ENCODE measurements at regions not wholly inside any gene's neighbourhood (a gene's known extent, or its start where the extent isn't known, plus 50 kb on each side); places are given as distances from the start of the nearest gene placed in this dataset.
"Not testable (repeated sequence)": the region's sequence is repeated elsewhere in the genome, so short reads cannot be mapped to it uniquely, and the experiment has no call there.

DNA sequence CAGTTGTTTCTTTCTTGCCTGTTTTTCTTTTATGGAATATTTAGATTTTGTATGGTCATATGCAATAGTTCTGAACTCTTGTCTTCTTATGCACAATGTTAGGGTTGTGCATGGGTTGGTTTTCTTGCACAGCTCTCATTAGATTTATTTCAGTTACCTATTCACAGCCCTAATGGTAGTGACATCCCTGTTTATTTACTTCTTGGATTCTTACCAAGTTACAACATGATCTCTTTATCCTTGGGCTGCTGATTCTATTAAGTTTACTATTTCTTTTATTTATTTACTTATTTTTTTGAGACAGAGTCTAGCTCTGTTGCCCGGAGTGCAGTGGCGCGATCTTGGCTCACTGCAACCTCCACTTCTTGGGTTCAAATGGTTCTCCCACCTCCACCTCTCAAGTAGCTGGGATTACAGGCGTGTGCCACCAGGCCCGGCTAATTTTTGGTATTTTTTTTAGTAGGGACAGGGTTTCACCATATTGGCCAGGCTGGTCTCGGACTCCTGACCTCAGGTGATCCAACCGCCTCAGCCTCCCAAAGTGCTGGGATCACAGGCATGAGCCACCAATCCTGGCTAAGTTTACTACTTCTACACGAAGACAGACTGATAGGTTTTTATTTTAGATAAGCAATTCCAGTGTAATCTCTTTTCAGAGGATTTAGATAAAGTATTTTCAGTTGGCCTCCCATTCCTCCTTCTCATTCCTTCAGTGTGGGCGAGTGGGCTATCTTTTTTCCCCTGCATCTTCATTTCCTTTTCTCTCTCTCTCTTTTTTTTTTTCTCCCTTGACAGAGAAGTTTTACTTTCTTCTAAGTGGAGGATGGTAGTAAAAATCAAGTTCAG lies 395.1 kb upstream of the RGS6 start:
- DNase-seq = no peak

DNA sequence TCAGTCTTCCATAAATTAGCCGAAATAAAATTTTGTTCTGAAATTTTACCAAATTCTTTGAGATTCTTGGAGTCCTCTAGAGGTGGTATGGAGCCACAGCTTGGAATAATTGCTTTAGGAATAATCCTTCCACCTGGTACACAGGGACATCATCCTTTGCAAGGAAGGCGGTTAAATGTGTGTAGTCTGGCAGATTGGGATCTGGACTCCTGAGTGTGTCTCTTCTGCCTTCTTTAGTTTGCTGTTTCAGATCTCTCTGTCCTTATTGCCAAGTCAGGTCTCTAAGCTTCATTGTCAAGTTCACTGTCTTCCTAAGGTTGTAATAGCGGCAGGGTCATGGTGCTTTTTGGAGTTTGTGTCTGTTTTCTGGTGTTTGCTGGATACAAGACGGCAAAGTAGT lies 393.9 kb upstream of the RGS6 start:
- DNase-seq = no peak

DNA sequence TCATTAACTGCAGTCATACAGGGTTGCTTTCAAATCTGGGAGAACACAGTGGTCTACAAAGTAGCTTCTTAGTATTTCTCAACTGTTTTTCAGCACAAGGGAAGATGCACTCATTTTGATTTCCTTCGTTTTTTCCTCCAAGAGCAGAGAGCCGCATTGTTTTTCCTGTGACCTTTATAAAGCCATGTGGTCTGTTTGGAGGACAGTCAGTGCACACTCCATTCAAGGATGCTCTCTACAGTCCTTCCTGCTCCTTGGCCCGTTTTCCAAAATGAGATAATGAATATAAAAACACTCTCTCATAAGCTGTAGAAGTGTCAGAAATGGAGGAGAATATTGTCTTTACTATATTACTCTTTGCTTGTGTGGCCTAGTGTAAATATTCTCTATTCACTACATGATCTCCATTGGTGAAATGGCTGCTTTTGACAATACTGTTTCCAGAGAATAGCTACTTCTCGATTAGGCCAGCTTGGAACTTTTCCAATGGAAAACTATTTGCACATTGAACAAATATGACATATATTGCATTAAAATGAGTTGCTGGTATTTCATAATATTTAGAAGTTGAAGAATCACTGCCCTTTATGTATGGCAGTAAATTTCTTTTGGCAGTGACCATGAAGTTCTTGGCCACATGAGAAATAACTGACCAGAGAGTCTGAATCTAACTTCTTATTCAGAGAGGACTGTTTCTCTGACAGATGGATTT lies 393.1 kb upstream of the RGS6 start:
- peak; percentile 67 to 70 for DNase-seq

DNA sequence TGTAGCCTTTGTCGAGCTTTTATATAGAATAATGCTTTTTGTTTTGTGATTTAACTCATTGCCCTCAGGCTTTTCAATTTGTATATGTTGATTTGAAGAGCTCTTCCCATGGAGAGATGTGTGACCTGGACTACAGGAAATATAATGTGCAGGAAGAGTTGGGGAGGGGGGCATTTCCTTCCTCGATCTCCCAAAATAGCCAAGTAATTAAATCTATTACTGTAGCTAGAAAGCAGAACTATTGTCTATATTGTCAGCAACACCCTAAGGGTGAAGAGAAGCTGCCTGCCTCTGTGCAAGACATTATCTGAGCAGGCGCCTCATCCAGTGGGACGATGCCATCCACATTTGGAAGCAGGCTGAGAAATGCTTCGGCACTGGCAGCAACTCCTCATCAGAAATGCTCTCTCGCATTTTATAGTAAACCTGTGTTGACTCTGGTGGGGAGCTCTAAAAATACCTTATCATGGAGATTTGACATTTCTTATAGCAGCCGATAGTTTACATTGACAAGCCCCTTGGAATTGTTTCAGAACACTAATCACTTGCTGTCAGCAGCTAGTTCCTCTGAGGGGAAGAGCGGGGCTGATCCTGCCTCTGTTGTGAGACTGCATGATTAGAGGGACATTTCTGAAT lies 392.5 kb upstream of the RGS6 start:
- no peak for DNase-seq

DNA sequence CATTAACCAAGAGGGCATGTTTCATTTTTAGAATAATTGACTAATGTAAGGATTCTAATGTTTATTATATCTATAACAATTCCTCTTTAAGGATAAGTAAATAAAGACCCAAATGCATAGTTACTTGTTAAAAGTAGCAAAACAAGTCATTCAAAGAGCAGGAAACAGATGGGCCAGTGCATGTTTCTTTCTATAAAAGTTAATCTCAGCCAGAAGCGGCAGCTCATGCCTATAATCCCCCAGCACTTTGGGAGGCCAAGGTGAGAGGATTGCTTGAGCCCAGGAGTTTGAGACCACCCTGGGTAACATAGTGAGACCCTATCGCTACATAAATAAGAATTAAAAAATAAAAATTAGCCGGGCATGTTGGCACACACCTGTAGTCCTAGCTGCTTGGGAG lies 391.0 kb upstream of the RGS6 start:
- no peak for DNase-seq

DNA sequence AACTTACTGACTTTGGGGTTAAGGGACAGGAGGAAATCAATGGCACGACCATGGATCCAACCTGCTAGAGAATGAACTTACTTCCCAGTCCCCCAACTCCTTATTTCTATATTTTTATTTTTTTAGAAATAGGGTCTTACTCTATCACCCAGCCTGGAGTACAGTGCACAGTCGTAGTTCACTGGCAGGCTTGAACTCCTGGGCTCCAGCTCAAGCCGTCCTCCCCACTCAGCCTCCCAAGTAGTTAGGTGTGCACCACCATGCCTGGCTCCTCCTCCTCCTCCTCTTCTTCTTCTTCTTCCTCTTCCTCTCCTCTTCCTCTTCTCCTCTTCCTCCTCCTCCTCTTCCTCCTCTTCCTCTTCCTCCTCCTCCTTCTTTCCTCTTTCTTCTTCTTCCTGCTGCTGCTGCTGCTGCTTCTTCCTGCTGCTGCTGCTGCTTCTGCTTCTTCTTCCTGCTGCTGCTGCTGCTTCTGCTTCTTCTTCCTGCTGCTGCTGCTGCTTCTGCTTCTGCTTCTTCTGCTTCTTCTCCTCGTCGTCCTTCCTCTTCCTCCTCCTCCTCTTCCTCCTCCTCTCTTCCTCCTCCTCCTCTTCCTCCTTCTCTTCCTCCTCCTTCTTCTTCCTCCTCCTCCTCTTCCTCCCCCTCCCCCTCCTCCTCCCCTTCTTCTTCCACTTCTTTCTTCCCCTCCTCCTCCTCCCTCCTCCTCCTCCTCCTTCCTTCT lies 390.1 kb upstream of the RGS6 start:
- DNase-seq = no peak

DNA sequence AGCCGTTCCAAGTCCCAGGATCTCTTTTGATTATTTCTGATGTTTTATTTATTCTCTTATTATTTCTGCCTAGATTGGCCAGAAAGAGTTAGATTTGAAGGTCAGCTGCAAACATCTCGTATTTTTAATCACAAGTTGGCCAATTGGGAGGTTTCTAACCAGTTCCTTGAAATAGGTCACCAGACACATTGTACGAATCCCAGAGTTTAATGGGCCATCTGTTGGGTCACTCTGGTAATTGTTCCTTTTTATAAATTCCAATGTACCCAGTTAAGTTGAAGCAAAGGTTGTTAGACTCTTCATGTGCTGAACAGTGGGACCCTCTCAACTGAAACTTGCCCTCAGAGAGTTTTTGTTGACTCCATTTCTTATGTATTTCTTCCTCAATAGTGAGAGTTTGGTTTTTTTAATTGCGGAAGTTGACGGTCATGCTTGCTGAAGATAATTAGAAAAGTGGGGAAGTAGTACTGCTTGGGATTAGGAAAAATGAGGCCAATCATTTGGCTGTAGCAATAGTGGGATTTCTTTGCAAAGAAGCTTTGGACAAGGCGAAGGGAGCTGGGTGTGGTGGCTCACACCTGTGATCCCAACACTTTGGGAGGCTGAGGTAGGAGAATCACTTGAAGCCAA lies 382.7 kb upstream of the RGS6 start:
- DNase-seq = no peak

DNA sequence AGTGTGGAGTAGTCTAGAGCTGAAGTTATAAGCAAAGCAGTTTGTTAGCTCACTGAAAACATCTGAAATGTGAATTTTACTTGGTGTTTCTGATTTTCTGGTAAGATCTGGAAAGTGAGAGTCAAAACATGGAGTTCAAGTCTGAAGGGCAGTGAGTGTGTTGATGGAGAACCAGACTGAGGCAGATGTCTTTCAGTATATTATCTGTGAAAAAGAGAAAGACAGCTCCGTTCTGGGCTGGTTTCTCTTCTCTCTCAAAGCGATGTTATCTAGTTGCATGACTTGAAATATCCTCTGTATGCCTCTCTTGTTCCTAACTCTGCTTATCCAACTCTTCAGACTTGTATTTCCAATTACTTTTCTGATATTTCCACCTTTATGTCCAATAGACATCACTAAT lies 381.9 kb upstream of the RGS6 start:
- DNase-seq = no peak

DNA sequence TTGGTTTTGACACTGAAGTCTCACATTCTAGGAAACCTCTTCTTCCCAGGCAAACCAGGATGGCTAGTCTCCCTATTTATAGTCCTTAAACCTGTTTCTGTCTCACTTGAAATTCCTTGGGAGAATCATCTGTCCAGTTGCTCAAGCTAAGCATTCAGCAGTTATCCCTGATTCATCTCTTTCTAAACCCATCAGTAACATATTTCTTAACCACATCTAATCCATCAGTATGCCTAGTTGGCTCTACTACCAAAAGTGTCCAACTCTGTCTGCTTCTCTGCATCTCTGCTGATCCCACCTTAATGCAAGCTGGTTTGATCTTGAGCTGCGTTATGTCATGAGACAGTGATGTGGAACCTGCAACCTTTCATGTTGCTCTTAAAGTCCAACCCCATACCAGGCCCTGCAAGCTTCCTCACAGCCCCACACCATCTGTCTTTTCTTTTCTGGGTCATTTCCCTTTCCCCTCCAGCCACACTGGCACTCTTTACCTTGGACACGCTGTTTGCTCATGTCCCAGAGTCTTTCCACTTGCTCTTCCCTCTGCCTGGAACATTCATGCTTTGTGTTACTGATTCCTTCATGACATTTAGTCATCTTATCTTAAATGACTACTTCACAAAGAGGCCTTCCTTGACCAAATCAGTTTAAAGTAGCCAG lies 380.8 kb upstream of the RGS6 start:
- DNase-seq = no peak

DNA sequence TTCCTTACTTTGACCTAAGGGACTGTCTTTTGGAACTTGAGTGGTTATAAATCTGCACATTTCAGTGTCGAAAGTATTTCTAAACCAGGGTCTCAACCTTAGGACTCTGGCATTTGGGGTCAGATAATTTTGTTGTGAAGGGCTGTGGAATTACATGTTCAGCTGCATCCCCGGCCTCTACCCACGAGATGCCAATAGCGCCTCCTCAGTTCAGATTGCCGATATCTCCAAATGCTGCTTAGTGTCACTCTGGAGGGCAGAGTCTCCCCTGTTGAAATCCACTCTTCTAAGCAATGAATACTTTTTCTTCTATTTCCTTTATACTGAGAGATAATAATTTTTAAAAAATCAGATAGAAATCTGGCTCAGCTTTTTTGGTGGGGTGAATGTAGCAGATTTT lies 379.4 kb upstream of the RGS6 start:
- no peak for DNase-seq

DNA sequence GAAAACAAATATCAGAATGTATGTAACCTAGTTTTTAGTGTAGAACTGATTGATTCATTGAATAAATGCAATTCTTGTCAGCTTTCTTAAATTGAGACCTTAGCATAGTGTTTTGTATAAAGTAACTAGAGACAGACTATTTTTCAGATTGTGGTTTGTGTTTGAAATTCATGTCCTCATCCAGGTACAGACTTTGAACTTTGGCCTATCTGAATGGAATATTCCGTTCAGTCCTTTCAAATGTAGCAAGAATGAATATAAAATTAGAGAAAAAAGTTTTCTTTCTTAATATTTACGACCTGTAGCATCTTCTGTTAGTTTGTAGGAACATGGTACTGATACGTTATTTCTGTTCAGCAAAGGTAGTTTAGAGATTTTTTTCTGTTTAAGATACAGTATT lies 378.4 kb upstream of the RGS6 start:
- DNase-seq = no peak

DNA sequence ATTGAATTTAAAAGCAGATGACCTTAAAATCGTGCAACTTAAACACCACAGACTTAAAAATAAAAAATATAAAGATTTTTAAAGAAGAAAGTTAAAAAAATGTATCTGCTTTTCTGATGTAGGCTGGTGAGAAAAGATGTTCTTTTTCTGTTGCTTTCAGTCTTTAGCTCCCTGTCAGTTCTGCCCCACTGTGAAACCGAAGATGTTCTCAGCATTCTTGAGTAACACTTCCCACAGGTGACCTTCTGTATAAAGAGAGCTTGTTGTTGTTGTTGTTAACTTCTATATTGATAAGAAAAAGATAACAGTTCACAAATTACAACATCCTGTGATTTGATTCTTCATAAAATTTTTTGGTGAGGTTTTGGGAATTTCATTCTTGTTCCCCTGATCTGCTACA lies 377.9 kb upstream of the RGS6 start:
- no peak for DNase-seq

DNA sequence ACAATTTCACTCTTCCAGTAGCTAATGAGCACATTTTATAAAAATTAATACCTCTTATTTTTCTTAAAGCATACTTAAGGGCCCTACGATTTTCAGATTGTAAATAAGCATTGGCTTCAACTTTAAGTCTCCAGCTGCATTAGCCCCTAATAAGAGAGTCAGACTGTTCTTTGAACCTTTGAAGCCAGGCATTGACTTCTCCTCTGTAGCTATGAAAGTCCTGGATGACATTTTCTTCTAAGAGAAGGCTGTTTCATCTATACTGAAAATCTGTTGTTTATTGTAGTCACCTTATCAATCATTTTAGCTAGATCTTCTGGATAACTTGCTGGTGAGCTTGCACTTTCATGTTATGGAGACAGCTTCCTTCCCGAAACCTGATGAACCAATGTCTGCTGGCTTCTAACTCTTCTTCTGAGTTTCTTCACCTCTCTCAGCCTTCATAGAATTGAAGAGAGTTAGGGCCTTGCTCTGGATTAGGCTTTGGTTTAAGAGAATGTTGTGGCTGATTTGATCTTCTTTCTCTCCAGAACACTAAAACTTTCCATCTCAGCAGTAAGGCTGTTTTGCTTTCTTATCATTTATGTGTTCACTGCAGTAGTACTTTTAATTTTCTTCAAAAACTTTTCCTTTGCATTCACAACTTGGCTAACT lies 377.1 kb upstream of the RGS6 start:
- no peak for DNase-seq

DNA sequence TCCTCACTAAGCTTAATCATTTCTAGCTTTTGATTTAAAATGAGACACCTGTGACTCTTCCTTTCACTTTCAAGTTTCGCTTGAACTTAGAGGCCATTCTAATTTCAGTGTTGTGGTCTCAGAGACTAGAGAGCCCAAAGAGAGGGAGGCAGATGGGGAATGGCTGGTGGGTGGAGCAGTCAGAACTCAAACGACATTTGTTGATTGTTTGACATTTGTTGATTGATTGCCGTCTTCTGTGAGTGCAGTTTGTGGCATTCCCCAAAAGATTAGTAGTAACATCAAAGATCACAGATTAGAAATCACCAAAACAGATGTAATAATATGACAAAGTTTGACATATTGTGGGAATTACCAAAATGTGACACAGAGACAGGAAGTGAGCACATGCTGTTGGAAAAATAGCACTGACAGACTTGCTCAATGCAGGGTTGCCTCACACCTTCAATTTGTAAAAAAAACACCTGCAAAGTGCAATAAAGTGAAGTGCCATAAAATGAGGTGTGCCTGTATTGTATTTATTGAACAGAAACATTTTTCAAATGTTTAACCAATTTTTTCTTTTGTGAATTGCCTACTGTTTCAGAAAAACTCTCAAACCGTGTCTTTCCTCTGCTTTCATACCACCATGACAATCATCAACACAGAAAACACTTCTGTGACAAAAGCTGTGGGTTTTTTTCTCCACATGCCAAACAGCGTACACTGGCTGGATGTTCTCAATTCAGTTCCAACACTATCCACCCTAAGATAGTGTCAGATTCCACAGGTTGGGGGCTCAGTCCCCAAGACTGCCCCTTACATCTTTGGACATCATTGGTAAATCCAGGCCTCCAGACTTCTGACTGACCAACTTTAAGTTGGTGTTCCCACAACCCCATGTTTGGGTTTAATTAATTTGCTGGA lies 376.3 kb upstream of the RGS6 start:
- no peak for DNase-seq

DNA sequence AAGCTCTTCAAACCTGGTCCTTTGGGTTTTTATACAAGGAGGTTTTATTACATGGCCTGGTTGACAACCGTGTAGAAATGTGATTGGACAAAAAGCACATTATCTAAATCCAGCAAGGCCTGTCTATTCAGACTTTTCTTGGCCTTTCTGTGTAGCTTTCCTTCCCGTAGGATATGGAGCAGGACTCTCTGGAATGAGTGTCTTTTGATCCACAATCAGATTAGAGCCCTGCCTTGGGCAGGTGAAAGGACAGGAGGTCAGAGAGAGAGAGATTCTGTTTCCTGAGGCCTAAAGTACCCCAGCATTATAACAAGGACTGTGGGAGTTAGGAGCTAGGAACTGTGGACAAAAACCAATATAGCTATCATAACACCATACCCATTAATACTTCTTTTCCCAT lies 375.5 kb upstream of the RGS6 start:
- DNase-seq = no peak

DNA sequence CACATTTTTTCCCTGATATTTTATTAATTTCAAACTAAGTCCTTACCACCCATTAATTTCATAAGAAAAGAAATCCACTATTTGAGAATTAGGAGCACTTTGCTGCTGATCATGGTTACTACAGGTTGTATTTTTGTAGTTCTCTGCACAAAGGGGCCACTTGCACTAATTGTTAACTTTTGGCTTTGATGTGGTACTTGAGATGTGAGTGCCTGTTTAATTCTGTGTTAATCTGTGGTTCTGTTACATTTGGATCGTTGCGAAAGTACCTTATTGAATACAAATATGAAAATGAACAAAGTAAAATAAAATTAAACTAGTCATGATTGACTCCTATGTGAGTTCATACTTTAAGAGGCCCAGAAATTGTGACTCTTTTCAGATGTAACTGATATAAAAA lies 374.9 kb upstream of the RGS6 start:
- no peak for DNase-seq

DNA sequence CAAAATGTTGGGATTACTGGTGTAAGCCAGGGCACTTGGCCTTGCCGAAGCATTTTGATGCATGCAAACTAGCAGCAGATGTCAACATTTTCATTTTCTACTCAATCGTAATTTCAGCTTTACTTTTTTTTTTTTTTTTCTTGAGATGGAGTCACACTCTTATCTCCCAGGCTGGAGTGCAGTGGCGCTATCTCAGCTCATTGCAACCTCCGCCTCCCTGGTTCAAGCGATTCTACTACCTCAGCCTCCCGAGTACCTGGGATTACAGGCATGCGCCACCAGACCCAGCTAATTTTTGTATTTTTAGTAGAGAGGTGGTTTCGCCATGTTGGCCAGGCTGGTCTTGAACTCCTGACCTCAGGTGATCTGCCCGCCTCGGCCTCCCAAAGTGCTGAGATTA lies 373.3 kb upstream of the RGS6 start:
- DNase-seq = not testable (repeated sequence)

DNA sequence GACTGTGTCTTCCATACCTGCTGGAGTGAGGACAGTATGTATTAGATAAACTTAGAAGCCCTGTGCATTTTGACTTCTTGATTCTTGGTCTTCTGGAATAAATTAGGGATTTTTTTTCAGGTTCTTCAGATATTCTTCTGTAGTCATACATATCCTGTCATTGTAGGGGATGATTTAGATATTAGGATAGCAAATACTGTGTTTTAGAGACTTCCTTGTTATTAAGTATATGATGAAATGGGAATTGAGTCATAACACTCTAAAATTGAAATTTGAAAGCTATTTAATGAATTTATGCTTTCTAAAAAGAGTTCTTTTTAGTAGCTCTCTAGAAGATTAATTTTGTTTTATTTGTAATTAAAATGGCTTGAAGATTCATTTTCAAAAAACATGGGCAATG lies 371.5 kb upstream of the RGS6 start:
- DNase-seq = no peak

DNA sequence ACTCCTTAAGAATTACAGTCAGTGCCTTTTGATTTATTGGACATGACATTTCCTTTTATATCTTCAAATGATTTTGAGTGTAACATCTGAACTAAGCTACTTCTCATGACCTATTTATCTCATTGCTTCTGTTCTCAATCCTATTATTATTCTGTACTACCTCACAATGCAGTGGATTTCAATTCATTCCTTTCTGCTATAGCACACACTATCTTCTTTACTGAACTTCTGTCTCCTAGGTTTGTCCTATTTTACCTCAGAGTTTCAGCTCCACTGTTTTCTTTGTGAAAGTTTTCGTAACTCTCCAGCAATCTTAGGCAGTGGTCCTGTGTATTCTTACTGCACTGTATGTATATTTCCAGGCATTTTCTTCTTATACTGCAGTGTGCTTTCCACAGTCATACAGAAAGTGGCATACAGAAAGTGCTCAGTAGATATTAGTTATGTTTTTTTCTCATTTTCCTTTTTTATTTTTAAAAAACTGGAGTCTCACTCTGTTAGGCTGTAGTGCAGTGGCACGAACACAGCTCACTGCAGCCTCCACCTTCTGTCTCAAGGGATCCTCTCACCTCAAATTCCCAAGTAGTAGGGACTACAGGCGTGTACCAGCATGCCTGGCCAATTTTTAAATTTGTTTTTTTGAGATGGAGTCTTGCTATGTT lies 368.6 kb upstream of the RGS6 start:
- DNase-seq = no peak

All from right lung (tissue), 2 donors.